Lower leg skin (tissue), 4 donors: ENCODE measurements at regions not wholly inside any gene's neighbourhood (a gene's known extent, or its start where the extent isn't known, plus 50 kb on each side); places are given as distances from the start of the nearest gene placed in this dataset.

Source experiments
- DNase-seq, 2 donors: peaks; one replicate each; pipeline ENCODE4 v3.0.0-alpha.2; 2019; ENCODE audit warnings: low spot score in 2 of 2
- H3K4me3 ChIP-seq: fragments of 200-600 bp; sonication (generic); 2 replicates; pipeline ENCODE4 v1.5.1; 2017; ENCODE audit warnings: mild to moderate bottlenecking, low read depth; ENCODE audit not compliant: poor library complexity, severe bottlenecking
- CTCF ChIP-seq, 3 donors: fragments of 450-650 bp; IDR thresholded peaks; one replicate each; pipeline ENCODE4 v1.5.1; 2016; ENCODE audit warnings: antibody characterized with exemption in 3 of 3, mild to moderate bottlenecking in 3 of 3, moderate library complexity in 2 of 3
- POLR2A ChIP-seq, 2 donors: fragments of 450-650 bp; IDR thresholded peaks; one replicate each; pipeline ENCODE4 v1.6.1; 2016 to 2017; ENCODE audit warnings: antibody characterized with exemption in 2 of 2, mild to moderate bottlenecking in 1 of 2, moderate library complexity in 1 of 2
- WGBS, 2 donors: methylation state at CpG; one replicate each; pipeline ENCODE4 v1.1.5; 2018; 5-methylcytosine and 5-hydroxymethylcytosine counted together
- intact Hi-C: fragments of 100-400 bp; cut with DNase I; formaldehyde crosslinking; loops from one replicate; pipeline ENCODE4 v1.15.0; 2023; ENCODE audit warnings: low total_unique reads

- WGBS, 2 donors, result 32 to 57% methylated on average over 1 of the region's 1 CpG
Measured at GRCh38 chr14:62138593-62138992, 376.4 kb downstream of the SNAPC1 start.

GRCh38 chr14:62141139-62141538 lies 378.9 kb downstream of the SNAPC1 start:
- TF ChIP-seq POLR2A (IDR thresholded peaks at IDR 0.05), result no peak
- TF ChIP-seq CTCF (IDR thresholded peaks at IDR 0.05), result no peak
- intact Hi-C loops, result no loop called here
- no peak for DNase-seq
- no peak overlapping the region for H3K4me3 ChIP-seq
- 83 to 86% methylated on average over 2 of the region's 2 CpGs for WGBS, 2 donors

More at GRCh38 chr14:62138593-62138992, 376.4 kb downstream of the SNAPC1 start:
- TF ChIP-seq POLR2A (IDR thresholded peaks at IDR 0.05) (no peak), CTCF (IDR thresholded peaks at IDR 0.05) (no peak)
- no peak for DNase-seq
- intact Hi-C loops, result no loop called here
- H3K4me3 ChIP-seq, result no peak overlapping the region

DNA sequence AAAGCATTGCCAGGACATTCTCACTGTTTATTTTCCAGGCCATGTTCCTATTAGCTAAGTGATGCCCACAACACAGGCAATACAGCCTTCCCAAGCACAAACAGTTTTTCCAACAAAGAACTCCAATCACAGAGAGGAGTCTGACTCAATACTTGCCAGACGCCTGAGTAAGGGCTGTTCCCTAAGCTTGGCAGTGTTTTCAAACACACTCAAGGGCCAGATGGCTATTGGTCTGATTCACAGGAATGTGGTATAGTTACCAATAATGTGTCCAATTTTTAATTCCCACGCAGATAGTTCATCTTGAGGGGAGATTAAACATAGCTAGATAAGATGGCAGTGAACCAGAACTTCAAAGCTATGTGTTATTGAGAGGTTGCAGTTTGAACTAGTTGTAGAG lies 381.0 kb downstream of the SNAPC1 start:
- no peak for DNase-seq
- TF ChIP-seq POLR2A (IDR thresholded peaks at IDR 0.05), result no peak
- 7 to 18% methylated on average over 2 of the region's 2 CpGs for WGBS, 2 donors
- intact Hi-C loops, result no loop called here
- H3K4me3 ChIP-seq, result no peak overlapping the region

GRCh38 chr14:62144863-62145262 lies 382.6 kb downstream of the SNAPC1 start:
- no peak for TF ChIP-seq POLR2A (IDR thresholded peaks at IDR 0.05)
- no peak for TF ChIP-seq CTCF (IDR thresholded peaks at IDR 0.05)
- no peak for DNase-seq
- no peak overlapping the region for H3K4me3 ChIP-seq
- intact Hi-C loops, result no loop called here
- 24 to 34% methylated on average over 1 of the region's 1 CpG for WGBS, 2 donors

GRCh38 chr14:62146030-62146429 lies 383.8 kb downstream of the SNAPC1 start:
- TF ChIP-seq CTCF (IDR thresholded peaks at IDR 0.05) (no peak), POLR2A (IDR thresholded peaks at IDR 0.05) (no peak)
- DNase-seq, result no peak
- H3K4me3 ChIP-seq, result no peak overlapping the region
- 64 to 65% methylated on average over 2 of the region's 2 CpGs for WGBS, 2 donors
- intact Hi-C loops, result no loop called here

DNA sequence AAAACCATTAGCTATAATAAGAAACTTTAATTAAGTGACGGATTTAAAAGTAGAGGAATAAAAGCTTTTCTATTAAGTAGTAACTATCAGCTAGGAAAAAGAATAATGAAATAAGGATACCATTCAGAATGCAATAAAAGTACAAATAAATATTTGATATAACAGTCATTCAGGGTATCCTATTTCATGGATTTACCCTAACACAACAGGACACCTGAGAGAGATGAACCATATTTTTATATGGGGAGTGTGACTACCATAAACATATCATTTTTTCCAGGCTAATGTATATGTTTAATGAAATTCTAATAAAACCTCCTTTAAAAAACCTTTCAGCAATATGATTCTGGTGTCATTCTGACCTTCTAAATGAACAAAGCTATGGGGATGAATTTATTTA lies 393.8 kb downstream of the SNAPC1 start:
- intact Hi-C loops, result no loop called here
- DNase-seq, result no peak
- WGBS, 2 donors, result 83 to 88% methylated on average over 1 of the region's 1 CpG
- TF ChIP-seq POLR2A (IDR thresholded peaks at IDR 0.05) (no peak), CTCF (IDR thresholded peaks at IDR 0.05) (no peak)
- H3K4me3 ChIP-seq, result no peak overlapping the region
